Activated naive CD8-positive, alpha-beta T cell treated with anti-CD3 and anti-CD28 coated beads, Interleukin-2, amount 50 U/mL, for 24 hours (primary cell): ENCODE measurements at regions not wholly inside any gene's neighbourhood (a gene's known extent, or its start where the extent isn't known, plus 50 kb on each side); places are given as distances from the start of the nearest gene placed in this dataset.

Experiments
- ATAC-seq: fragments of 150-1000 bp; cut with Tn5 transposase; one replicate; pipeline ENCODE4 v1.10.0; 2021
- DNase-seq: peaks from one replicate; pipeline ENCODE4 v3.0.0; 2021
- H3K27ac Mint-ChIP-seq: one replicate; pipeline ENCODE4 v1.8.0; 2021; ENCODE audit warnings: mild to moderate bottlenecking, mixed read lengths
- H3K27me3 Mint-ChIP-seq: one replicate; pipeline ENCODE4 v1.8.0; 2021; ENCODE audit warnings: mixed read lengths
- H3K36me3 Mint-ChIP-seq: one replicate; pipeline ENCODE4 v1.8.0; 2021; ENCODE audit warnings: low read depth, mixed read lengths
- H3K4me1 Mint-ChIP-seq: one replicate; pipeline ENCODE4 v1.8.0; 2021; ENCODE audit warnings: mixed read lengths
- H3K4me3 Mint-ChIP-seq: one replicate; pipeline ENCODE4 v1.8.0; 2021; ENCODE audit warnings: mild to moderate bottlenecking, moderate library complexity, mixed read lengths
- H3K9me3 Mint-ChIP-seq: one replicate; pipeline ENCODE4 v1.8.0; 2021; ENCODE audit warnings: mixed read lengths

- Mint-ChIP-seq H3K4me1 (peaks cover 26% of the 10 kb centered on the region), H3K27ac (no peak overlapping the region), H3K36me3 (no peaks in the 10 kb centered on the region), H3K4me3 (no peak overlapping the region), H3K9me3 (no peaks in the 10 kb centered on the region), H3K27me3 (no peaks in the 10 kb centered on the region)
- ATAC-seq (no peak), DNase-seq (no peak)
These were observed 523.7 kb upstream of the PROK2 start for GRCh38 chr3:72308641-72309040.

- H3K27me3 Mint-ChIP-seq = no peaks in the 10 kb centered on the region
- ATAC-seq = no peak
- peaks cover 26% of the 10 kb centered on the region for H3K4me1 Mint-ChIP-seq
- no peaks in the 10 kb centered on the region for H3K36me3 Mint-ChIP-seq
- H3K4me3 Mint-ChIP-seq = no peak overlapping the region
- no peak overlapping the region for H3K27ac Mint-ChIP-seq
- no peaks in the 10 kb centered on the region for H3K9me3 Mint-ChIP-seq
- no peak for DNase-seq
These were observed 522.6 kb upstream of the PROK2 start for GRCh38 chr3:72307438-72308115.

- H3K4me1 Mint-ChIP-seq = peaks cover 23% of the 10 kb centered on the region
- H3K9me3 Mint-ChIP-seq = no peaks in the 10 kb centered on the region
- no peak overlapping the region for H3K4me3 Mint-ChIP-seq
- no peaks in the 10 kb centered on the region for H3K36me3 Mint-ChIP-seq
- H3K27ac Mint-ChIP-seq = no peak overlapping the region
- ATAC-seq = no peak
- no peak for DNase-seq
- no peaks in the 10 kb centered on the region for H3K27me3 Mint-ChIP-seq
These were observed 521.9 kb upstream of the PROK2 start for GRCh38 chr3:72306800-72307341.

GRCh38 chr3:72303926-72304325, 519.0 kb upstream of the PROK2 start:
- Mint-ChIP-seq H3K4me1 (peaks cover 2% of the 10 kb centered on the region), H3K36me3 (no peaks in the 10 kb centered on the region)

GRCh38 chr3:72301779-72302178, 516.8 kb upstream of the PROK2 start:
- Mint-ChIP-seq H3K4me1 (peaks cover 2% of the 10 kb centered on the region), H3K9me3 (no peaks in the 10 kb centered on the region), H3K36me3 (no peaks in the 10 kb centered on the region), H3K27ac (no peak overlapping the region), H3K4me3 (no peak overlapping the region), H3K27me3 (no peaks in the 10 kb centered on the region)
- DNase-seq (no peak), ATAC-seq (no peak)

More at GRCh38 chr3:72303926-72304325, 519.0 kb upstream of the PROK2 start:
- Mint-ChIP-seq H3K27ac (no peak overlapping the region), H3K4me3 (no peak overlapping the region), H3K27me3 (no peaks in the 10 kb centered on the region), H3K9me3 (no peaks in the 10 kb centered on the region)
- ATAC-seq = no peak
- DNase-seq = no peak

- H3K4me1 Mint-ChIP-seq = peaks cover 2% of the 10 kb centered on the region
- ATAC-seq = no peak
- H3K4me3 Mint-ChIP-seq = no peak overlapping the region
- H3K27me3 Mint-ChIP-seq = no peaks in the 10 kb centered on the region
- no peaks in the 10 kb centered on the region for H3K9me3 Mint-ChIP-seq
- H3K36me3 Mint-ChIP-seq = no peaks in the 10 kb centered on the region
- H3K27ac Mint-ChIP-seq = no peak overlapping the region
- DNase-seq = no peak
These were observed 515.7 kb upstream of the PROK2 start for GRCh38 chr3:72300621-72301020.

- H3K27me3 Mint-ChIP-seq = no peaks in the 10 kb centered on the region
- H3K36me3 Mint-ChIP-seq = no peaks in the 10 kb centered on the region
- H3K4me3 Mint-ChIP-seq = no peak overlapping the region
- no peaks in the 10 kb centered on the region for H3K9me3 Mint-ChIP-seq
- no peak for ATAC-seq
- H3K27ac Mint-ChIP-seq = no peak overlapping the region
- no peak for DNase-seq
- peaks cover 2% of the 10 kb centered on the region for H3K4me1 Mint-ChIP-seq
These were observed 514.9 kb upstream of the PROK2 start for GRCh38 chr3:72299823-72300222.

- H3K4me3 Mint-ChIP-seq = no peak overlapping the region
- H3K9me3 Mint-ChIP-seq = no peaks in the 10 kb centered on the region
- no peaks in the 10 kb centered on the region for H3K36me3 Mint-ChIP-seq
- DNase-seq (no peak), ATAC-seq (no peak)
- peaks cover 2% of the 10 kb centered on the region for H3K4me1 Mint-ChIP-seq
- H3K27ac Mint-ChIP-seq = no peak overlapping the region
- no peaks in the 10 kb centered on the region for H3K27me3 Mint-ChIP-seq
These were observed 514.4 kb upstream of the PROK2 start for GRCh38 chr3:72299321-72299802.

- H3K4me1 Mint-ChIP-seq = peaks cover 2% of the 10 kb centered on the region
- no peaks in the 10 kb centered on the region for H3K9me3 Mint-ChIP-seq
- ATAC-seq = no peak
- H3K27ac Mint-ChIP-seq = no peak overlapping the region
- H3K27me3 Mint-ChIP-seq = no peaks in the 10 kb centered on the region
- H3K36me3 Mint-ChIP-seq = no peaks in the 10 kb centered on the region
- H3K4me3 Mint-ChIP-seq = no peak overlapping the region
- DNase-seq = no peak
These were observed 513.5 kb upstream of the PROK2 start for GRCh38 chr3:72298201-72299152.

- ATAC-seq (no peak), DNase-seq (no peak)
- H3K4me3 Mint-ChIP-seq = no peak overlapping the region
- H3K9me3 Mint-ChIP-seq = no peaks in the 10 kb centered on the region
- no peak overlapping the region for H3K27ac Mint-ChIP-seq
- H3K27me3 Mint-ChIP-seq = no peaks in the 10 kb centered on the region
- H3K36me3 Mint-ChIP-seq = no peaks in the 10 kb centered on the region
- peaks cover 2% of the 10 kb centered on the region for H3K4me1 Mint-ChIP-seq
These were observed 512.5 kb upstream of the PROK2 start for GRCh38 chr3:72297481-72297880.

- Mint-ChIP-seq H3K27me3 (peaks cover 2% of the 10 kb centered on the region), H3K4me3 (no peak overlapping the region), H3K4me1 (peaks cover 2% of the 10 kb centered on the region), H3K9me3 (no peaks in the 10 kb centered on the region), H3K36me3 (no peaks in the 10 kb centered on the region), H3K27ac (no peak overlapping the region)
- ATAC-seq = no peak
- DNase-seq = no peak
These were observed 511.6 kb upstream of the PROK2 start for GRCh38 chr3:72296477-72297111.

- Mint-ChIP-seq H3K4me1 (peaks cover 2% of the 10 kb centered on the region), H3K4me3 (no peak overlapping the region), H3K27ac (no peak overlapping the region), H3K36me3 (no peaks in the 10 kb centered on the region), H3K9me3 (no peaks in the 10 kb centered on the region), H3K27me3 (peaks cover 3% of the 10 kb centered on the region)
- ATAC-seq = no peak
- DNase-seq = no peak
These were observed 511.1 kb upstream of the PROK2 start for GRCh38 chr3:72295962-72296450.

GRCh38 chr3:72295276-72295961, 510.5 kb upstream of the PROK2 start:
- Mint-ChIP-seq H3K27ac (no peak overlapping the region), H3K4me1 (peaks cover under 1% of the 10 kb centered on the region), H3K36me3 (no peaks in the 10 kb centered on the region), H3K9me3 (no peaks in the 10 kb centered on the region), H3K4me3 (no peak overlapping the region), H3K27me3 (peaks cover 6% of the 10 kb centered on the region)
- ATAC-seq (no peak), DNase-seq (no peak)
